Right forelimb (tissue), 1 donor: ENCODE measurements at regions not wholly inside any gene's neighbourhood (a gene's known extent, or its start where the extent isn't known, plus 50 kb on each side); places are given as distances from the start of the nearest gene placed in this dataset.
A peak's percentile ranks its signal among the peaks of the same experiment; 100 is the strongest.
"Not testable (repeated sequence)": the region's sequence is repeated elsewhere in the genome, so short reads cannot be mapped to it uniquely, and the experiment has no call there.

ENCODE experiments used
- DNase-seq: peaks from one replicate; pipeline ENCODE4 v3.0.0-alpha.2; 2018

DNA sequence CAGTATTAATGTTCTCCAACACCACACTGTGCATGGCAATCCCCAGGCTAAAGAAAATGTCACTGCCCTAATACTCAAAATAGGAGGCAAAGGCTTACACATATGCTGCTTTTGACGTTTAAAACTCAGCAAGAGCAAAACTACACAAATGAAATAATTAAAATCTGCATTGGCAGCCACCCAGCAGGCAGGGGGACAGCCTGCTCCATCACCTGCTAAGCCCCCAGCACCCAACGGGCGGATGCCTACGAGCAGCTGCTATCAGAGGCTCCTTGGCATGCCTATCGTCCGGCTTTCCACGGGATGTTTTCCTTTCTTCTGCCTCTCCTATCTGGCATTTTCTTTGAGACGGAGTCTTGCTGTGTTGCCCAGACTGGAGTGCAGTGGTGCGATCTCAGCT lies 337.5 kb downstream of the SOX9 start:
- no peak for DNase-seq

GRCh38 chr17:72460711-72461110 lies 339.9 kb downstream of the SOX9 start:
- DNase-seq, result no peak

GRCh38 chr17:72461757-72462156 lies 340.9 kb downstream of the SOX9 start:
- DNase-seq, result no peak

GRCh38 chr17:72462407-72462806 lies 341.6 kb downstream of the SOX9 start:
- DNase-seq, result no peak

GRCh38 chr17:72462814-72463213 lies 342.0 kb downstream of the SOX9 start:
- DNase-seq, result no peak

GRCh38 chr17:72463287-72464102 lies 342.7 kb downstream of the SOX9 start:
- no peak for DNase-seq

DNA sequence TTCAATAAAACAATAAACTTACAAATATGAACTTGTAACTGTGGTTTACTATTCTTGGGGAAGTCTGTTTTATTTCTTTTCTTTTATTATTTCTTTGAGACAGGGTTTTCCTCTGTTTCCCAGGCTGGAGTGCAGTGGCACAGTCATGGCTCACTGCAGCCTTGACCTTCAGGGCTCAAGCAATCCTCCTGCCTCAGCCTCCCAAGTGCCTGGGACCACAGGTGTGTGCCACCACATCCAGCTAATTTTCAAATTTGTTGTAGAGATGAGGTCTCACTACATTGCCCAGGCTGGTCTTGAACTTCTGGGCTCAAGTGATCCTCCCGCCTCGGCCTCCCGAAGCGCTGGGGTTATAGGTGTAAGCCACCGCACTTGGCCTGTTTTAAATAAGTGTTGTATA lies 343.4 kb downstream of the SOX9 start:
- not testable (repeated sequence) for DNase-seq

- DNase-seq, result no peak
Measured at GRCh38 chr17:72465191-72466024, 344.6 kb downstream of the SOX9 start.

DNA sequence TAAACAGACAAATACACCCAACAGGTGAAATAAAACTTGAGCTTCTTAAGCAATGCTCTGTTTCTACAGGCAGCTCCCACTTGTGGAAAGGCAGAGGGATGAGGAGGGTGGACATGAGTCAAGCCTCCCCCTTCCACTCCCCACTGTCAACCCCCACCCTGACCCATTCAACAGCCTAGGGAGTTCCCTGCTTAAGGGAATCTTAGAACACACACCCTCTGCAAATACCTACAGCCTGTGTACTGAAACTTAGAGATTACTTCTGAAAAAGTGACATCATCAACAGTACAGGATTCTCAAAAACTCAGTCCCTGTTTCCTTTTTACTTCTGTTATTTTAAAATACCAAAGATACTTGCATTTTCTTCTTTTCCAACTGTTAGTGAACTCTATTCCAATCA lies 345.4 kb downstream of the SOX9 start:
- no peak for DNase-seq

DNA sequence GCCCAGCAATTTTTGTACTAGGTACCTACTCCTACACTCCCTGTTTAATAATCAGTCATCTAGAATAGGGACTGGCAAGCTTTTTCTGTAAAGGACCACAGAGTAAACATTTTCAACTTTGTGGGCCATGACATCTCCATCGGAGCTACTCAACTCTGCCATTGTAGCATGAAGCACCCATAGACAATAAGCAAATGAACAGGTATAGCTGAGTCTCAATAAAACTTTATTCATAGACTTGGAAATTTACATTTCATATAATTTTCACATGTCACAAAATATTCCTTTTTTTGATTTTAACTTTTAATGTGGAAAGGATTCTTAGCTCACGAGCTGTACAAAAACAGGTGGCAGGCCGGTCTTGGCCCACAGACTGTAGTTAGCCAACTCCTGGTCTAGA lies 345.8 kb downstream of the SOX9 start:
- DNase-seq, result no peak

DNA sequence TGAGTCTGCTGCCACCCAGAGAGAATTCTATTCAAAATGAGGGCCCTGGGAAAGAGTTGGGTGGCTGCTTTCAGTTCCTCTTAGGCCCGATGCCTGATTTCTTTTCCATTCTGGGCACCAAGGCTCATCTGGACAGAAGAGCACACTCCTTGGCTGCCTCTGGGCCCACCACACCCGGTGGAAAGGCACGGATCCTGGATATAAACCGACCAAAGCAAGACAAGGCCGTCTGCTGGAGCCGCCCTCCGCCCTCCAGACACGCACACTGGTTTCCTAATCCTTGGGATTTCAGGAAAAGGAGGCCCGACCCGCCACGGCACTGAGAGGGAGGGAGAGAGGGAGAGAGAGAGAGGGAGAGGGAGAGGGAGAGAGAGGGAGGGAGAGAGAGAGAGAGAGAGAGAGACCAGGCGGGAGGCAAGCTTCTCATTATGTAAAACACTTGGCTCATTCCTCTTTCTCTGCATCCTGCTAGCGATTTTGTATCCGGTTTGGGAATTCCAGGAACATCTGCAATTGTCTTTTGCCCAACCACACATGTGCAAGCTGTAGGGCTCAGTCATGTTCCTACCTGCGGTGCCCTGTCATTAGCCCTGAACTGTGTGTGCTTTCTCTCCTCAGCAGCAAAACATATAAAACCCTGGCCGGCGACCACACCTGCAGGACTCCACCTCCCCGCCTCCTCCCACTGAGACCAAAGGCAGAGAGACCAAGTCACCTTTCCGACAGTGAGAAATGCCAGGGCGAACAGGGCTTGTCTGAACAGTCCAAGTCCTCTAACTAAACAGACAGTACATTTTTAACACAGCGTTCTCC lies 347.2 kb downstream of the SOX9 start:
- peak; percentile 65 for DNase-seq

DNA sequence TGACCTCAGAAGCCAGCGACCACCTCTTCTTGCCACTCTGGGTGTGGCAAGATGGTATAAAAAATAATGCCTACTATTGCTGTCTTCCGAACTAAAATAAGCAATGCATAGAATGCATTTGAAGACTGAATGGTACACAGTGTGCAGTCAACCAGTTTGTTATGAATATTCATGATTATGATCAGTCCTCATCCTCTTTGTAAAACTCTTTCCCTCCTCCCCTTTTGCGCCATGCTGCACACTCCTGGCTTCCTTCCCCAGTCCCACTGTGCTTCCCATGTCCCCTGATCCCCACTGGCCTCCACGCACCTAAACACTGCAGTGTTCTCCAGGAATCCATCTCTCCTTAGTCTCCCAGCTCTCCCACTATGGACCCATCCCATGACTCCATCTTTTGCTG lies 348.0 kb downstream of the SOX9 start:
- DNase-seq, result no peak

DNA sequence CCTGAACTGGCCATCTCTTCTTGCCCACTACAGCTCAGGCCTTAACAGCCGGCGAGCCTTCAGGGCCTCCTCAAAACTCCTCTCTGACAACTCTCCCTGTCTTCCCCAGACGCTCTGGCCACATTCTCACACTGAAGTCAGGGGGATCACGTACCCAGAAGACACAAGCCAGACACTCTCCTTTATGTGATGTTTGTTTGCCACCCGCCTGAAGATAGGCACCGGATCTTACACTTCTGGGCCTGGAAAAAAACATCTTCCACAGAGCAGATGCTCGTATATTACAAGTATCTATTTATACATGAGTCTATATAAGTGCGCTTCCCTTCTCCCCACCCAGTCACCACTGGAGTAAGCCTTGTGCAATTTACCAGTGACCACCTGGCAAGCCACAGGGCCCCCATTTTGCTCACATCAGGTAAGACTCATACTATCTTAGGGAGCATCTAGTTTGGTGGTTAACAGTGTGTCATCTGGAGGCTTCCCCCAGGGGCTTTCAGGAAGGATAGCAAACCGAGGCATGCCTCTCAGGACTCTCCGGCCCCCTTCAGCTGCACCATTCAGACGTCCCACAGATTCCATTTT lies 349.4 kb downstream of the SOX9 start:
- no peak for DNase-seq

DNA sequence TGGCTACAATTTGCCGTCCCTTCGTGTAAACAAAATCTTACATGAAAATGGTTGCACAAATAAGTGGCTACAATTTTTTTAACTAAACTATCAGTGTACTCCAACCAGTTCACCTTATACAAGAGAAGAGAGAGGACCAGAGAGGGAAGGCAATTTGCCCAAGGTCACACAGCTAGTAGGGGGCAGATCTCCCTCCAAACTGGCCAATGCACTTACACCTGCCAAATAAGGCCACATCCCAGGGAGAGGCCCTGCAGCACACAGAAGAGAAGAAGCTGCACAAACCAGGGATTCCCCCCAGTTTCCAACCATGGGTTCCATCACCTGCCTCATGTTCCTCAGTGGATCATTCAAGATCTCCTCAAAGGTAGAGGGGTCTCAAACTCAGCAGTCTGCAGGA lies 349.9 kb downstream of the SOX9 start:
- no peak for DNase-seq

DNA sequence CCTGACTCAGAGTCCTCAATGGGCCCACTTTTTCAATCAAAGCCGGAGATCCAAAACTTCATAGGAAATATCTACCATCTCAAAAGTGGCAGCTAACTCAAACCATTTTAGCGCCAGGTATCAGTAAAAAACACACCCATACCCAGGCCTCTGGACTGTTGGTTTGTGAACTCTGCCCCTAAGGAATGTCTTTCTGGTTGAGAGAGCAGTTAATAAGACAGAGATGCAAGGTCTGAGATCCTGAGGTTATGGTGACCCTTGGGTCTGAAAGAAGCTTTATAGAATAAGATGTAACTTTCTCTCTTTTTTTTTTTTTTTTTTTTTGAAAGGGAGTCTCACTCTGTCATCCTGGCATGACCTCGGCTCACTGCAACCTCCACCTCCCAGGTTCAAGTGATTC lies 350.5 kb downstream of the SOX9 start:
- DNase-seq, result no peak

DNA sequence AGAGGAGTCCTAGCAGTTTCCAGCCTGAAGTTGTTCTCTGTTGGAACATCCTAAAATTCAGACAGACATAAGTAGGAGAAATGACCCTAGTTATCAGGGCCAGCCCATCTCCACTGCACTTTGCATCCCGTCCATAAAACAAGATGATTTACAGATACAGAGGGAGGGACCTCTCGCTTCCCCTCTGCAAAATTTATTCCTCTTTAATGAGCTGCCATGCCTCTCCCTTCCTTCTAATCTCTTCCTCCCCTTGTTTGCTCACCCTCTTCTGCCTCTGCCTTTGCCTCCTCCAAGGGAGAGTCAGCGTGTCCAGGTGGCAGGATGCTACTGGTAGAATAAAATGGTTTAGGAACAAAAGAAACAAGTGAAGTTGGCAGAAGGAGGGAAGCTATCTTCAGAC lies 351.3 kb downstream of the SOX9 start:
- DNase-seq, result no peak

DNA sequence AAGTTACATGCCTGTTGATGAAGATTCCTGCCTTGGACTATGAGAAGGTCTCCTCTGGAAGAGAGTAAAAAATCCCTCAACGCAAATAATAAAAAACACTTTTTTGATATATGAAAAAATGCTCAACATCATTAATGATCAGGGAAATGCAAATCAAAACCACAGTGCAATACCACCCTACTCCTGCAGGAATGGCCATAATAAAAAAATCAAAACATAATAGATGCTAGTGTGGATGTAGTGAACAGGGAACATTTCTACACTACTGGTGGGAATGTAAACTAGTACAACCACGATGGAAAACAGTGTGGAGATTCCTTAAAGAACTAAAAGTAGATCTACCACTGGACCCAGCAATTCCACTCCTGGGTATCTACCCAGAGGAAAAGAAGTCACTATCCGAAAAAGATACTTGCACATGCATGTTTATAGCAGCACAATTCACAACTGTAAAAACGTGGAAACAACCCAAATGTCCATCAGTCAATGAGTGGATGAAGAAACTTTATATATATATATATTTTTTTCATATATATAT lies 352.1 kb downstream of the SOX9 start:
- not testable (repeated sequence) for DNase-seq

DNA sequence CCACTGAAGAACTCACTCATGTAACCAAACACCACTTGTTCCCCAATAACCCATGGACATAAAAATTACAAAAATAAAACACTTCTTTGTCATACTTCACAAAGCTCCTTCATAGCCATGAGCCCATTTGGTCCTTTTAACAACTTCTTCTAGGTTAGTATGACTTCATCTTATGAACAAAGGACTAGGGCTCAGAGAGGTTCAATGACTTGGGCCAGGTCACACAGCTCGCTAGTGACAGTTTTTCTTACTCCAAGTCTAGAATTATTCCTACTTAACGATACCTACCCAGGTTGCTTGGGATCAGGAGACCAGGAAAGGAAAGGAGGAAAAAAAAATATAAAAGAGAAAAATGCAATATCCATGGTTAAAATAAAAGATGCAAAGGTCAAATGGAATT lies 353.4 kb downstream of the SOX9 start:
- DNase-seq, result no peak

- no peak for DNase-seq
Measured at GRCh38 chr17:72474719-72475477, 354.1 kb downstream of the SOX9 start.

GRCh38 chr17:72476134-72476533 lies 355.3 kb downstream of the SOX9 start:
- no peak for DNase-seq

DNA sequence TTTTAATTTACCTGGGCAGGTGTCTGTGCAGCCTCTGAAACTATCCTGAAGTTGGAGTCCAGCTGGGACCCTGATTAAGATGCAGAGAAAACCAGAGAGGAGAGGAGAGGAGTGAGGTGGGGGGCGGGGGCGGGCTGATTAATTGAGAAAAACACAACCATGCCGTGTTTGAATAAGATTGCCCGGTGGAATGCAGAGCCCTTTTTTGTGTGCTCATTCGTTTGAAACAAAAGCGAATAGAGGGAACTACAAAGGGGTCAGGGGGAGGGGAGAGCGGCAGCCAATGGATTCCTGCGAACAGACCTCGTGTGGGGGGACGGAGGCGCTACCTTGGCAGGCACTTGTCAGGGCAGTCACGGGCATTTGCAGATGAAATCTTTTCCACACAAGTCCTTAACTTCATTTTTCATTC lies 355.8 kb downstream of the SOX9 start:
- no peak for DNase-seq

- DNase-seq, result no peak
Measured at GRCh38 chr17:72477491-72477890, 356.7 kb downstream of the SOX9 start.
